ENCODE measurements at regions not wholly inside any gene's neighbourhood (a gene's known extent, or its start where the extent isn't known, plus 50 kb on each side); places are given as distances from the start of the nearest gene placed in this dataset.
"Not testable (repeated sequence)": the region's sequence is repeated elsewhere in the genome, so short reads cannot be mapped to it uniquely, and the experiment has no call there.

DNA sequence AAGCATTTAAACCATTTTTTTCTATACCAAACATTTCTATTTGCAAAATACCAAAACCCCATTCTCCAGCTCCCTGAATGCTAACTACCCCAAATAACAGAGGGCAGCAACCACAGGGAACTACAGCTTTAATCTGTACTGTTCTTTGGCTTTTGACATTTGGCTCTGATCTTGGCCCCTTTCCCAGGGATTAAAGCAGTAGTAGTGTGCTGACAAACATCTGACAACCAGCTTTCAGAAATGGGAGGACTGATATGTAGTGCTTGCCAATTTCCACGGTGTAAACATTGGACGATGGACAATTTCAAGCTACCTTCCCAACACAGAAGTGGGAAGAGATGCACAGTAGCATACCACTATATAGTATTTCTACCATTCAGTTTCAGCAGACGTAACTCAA lies 88.4 kb upstream of the TEAD1 start:
- intact Hi-C loops (cut with micrococcal nuclease) = no loop called here

DNA sequence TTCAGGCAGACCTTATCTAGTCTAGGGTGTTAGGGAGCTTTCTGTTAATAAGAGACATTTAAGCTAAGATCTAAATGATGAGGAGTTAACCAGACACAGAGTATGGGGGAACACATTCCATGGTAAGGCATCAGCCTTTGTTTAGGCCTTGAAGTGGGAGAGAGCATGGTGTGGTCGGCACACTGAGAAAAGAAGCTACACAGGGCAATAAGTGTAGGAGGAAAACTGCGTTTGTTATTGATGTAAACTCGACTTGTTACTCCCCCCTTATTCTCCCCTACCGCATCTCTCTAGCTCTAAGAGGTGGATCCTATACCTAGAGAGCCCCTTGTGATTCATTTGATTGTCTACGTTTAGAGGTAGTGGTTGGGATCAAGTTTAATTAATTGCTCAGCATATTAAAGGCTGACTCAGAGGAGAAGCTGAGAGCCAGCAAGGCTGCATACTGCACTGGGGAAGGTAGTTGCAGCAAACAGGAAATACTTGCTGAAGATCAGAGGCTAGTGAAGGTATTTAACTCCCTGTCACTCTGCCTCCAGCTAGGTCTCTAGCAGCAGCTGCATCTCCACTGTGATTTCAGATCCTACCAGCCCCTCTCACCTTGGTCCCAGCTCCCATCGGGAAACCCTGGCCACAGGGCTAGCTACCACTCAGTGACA lies 86.8 kb upstream of the TEAD1 start:
- intact Hi-C loops (cut with micrococcal nuclease) = no loop called here

DNA sequence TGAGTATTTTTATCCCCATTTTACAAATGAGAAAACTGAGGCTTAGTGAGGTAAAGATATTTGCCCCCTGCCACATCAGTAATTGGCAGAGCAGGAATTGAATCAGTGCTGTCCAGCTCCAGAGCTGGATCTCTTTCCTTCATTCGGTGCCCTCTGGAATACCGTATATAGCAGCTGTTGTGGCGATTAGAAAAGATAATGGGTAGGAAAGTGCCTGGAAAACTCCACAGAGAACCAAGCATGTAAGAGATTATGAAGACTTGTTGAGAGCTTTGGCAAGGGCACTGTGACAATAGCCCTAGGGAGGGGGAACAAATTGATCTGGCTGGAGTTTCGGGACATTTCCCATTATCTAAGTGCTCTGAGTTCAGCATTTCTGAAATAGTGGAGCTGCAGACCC lies 82.5 kb upstream of the TEAD1 start:
- intact Hi-C loops (cut with micrococcal nuclease) = no loop called here

DNA sequence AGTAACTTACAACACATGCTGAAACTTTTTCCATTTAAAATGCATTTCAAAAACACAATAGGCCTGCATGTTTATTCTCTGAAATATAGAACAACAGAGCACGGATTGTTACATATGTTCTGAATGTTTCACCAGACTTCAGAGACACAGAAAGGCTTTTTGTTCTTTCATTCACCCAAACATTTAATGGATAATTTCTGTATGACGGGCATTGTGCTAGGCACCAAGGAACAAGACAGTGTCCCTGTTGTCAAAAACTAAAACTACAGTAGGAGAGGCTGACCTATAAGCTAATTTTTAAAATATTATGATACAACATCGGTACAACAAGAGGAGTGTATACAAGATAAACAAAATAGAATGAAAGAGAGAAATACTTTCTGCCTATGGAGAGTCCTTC lies 81.9 kb upstream of the TEAD1 start:
- intact Hi-C loops (cut with micrococcal nuclease) = no loop called here

DNA sequence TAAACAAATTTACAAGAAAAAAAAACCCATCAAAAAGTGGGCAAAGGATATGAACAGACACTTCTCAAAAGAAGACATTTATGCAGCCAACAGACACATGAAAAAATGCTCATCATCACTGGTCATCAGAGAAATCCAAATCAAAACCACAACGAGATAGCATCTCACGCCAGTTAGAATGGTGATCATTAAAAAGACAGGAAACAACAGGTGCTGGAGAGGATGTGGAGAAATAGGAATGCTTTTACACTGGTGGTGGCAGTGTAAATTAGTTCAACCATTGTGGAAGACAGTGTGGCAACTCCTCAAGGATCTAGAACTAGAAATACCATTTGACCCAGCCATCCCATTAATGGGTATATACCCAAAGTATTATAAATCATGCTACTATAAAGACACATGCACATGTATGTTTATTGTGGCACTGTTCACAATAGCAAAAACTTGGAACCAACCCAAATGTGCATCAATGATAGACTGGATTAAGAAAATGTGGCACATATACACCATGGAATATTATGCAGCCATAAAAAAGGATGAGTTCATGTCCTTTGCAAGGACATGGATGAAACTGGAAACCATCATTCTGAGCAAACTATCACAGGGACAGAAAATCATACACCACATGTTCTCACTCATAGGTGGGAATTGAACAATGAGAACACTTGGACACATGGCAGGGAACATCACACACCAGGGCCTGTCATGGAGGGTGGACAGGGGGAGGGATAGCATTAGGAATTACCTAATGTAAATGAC lies 79.0 kb upstream of the TEAD1 start:
- intact Hi-C loops (cut with micrococcal nuclease) = loop anchor here (5.0 kb wide), 1 partner anchor 747 kb away; no protein-coding TSS in a partner anchor

DNA sequence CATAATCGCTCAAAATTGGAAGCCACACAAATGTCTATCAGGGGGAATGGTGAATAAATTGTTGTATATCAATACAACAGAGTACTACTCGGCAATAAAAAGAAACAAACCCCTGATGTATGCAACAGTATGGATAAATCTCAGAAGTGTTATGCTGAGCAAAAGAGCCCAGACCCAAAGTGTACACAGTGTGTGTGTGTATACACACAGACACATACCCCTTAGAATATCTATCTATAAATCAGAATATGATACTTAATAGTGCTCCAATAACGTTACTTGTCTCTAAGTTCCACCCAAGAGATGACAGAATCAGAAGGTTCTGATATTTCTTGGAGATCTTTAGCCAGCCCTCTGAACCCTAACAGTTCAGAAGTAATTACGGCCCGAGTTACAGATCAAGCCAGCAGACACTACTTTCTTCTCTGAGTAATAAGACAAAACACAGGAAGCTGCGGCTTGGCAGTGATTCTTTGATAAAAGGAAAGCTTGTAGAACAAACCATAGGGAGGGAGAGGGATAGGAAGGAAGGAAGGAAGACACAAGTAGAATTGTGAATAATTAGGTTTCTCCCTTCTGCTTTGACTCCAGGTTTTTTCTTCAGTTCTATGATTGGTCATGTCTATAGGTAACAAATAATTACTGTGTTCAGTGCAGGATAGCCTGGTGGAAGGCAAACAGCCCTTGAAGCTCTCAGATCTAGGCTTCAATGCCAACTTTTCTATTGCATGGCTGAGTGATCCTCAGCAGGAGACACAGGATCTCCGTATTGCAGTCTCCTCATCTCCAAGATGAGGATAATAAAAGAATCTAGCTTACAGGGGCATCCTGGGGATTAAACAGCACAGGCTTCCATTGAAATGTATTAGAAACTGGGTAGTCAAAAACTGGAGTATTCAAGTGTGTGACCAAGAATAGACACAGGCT lies 75.6 kb upstream of the TEAD1 start:
- intact Hi-C loops (cut with micrococcal nuclease) = loop anchor here (1.0 to 5.0 kb wide), 4 partner anchors 267 to 744 kb away; no protein-coding TSS in a partner anchor

DNA sequence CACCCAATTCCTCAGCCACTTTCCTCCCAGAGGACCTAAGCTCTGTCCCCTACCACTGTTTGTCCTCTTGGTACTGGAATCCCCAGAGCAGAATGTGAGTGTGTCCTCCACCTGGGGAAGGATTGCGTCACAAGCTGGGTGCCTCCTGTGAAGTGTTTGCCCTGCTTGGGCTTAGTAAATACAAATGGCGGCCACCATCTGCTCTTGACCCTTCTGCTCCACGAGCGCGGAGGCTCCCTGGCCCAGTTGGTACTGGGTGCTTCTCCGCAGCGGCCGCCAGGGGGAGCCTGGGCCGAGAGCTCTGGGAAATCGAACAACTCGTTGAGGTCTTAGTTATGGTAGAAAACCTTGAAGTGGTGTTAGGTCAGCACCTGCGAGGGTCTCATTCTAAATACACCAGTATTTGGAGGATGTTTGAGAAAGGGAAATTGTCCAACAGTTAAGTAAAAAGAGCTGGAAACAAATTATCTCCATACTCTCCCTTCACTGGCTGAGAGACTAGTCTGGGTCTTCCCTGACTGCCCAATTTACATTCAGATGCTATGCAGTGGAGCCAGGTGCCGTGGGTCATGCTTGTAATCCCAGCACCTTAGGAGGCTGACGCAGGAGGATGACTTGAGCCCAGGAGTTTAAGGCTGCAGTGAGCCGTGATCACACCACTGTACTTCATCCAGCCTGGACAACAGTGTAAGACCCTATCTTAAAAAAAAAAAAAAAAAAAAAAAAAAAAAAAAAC lies 74.6 kb upstream of the TEAD1 start:
- intact Hi-C loops (cut with micrococcal nuclease) = loop anchor here (1.0 to 5.0 kb wide), 4 partner anchors 268 to 743 kb away; no protein-coding TSS in a partner anchor

DNA sequence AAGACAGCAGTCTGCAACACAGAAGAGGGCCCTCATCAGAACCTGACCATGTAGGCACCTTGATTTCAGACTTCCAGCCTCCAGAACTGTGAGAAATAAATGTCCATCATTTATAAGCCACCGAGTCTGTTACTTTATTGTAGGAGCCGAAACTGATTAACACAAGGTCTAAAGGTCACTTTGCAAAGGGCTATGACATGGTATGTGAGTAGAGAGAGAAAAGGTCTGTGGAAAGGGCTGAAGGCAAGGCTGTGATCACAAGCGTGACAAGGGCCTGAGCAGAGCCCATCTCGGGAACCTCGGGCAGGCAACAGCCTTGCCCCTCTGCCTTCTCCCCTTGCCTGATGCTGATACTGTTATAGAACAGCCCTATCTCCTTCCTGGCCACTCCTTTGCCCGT lies 73.4 kb upstream of the TEAD1 start:
- intact Hi-C loops (cut with micrococcal nuclease) = no loop called here

DNA sequence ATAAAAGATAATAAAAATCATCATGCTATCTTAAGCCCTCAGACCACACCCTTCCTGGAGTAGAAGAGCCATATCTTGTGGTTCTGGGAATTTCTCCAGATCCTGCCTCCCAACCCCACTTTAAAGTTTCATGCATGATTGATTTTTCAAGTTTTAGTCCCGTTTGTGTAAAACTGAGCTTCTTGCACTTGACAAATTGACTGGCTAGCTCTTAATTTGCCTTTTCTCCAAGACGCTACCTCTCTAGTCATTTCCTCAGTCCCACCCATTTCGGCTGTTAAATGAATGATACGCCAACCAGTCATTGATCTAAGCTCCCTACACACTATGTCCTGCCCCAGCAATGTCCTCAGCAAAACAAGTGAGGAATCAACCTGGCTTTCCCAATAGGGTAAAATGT lies 71.8 kb upstream of the TEAD1 start:
- intact Hi-C loops (cut with micrococcal nuclease) = no loop called here

DNA sequence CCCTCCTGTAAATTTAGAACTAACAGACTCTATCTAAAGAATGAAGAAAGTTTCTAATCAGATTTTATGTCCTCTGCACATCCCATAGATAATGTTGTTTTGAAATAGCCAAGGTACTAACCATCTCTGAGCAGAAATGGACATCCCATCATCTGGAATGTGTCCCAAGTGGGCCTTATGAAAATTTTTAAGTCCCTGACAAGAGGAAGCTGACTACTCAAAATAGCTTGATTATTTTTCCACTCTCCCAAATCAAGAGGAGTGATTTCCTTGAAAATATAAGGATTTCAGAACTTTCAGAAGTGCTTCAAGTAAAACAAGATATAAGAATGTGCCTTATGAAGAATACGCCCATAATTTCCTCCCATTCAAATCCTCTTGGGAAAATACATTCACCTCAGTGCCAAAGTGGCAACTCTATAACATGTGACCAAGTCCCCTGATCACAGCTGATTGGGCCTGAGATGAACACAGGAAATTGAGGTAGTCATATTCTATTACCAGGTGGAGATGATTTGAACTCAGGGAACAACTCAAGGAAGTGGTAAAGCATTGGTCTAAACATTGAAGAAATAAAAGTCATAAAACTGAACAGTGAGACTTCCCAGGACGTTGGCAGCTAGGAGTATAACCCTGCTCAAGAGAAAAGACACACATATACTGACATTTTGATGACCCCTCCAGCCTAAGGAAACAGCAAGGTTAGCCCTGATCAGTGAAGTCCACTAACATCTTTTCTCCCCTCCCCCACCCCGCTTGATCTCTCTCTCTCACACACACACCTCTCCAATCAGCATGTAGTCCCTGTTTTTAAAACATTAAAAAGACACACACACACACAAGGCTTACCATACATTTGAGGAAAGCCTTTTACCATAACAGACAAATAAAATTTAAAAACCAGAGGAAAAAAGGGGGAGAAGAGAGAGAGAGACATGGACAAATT lies 70.8 kb upstream of the TEAD1 start:
- intact Hi-C loops (cut with micrococcal nuclease) = no loop called here

DNA sequence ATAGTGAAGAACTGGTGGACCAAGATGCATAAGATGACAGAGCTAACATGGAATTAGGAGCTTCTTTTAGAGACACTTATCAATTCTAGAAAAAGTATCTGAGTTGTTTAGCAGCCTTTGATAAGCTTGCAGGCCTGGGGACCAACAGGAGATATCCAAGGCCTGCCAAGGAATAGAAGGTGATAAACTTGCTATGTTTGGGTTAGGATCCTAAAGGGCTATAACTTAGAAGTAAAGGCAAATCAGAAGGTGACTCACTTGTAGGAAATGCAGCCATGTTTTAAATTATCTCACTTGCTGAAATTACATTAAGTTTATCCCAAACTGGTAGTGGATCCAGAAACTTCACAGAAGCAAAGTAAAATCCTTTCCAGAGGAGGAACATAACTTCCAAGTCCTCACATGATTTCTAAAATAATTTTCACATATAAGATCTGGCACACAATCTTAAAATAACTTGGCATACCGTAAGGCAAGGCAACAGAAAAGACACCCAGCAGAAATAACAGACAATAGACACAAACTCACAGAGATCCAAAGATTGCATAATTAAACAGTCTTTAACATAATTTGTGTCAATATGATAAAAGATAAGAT lies 69.6 kb upstream of the TEAD1 start:
- intact Hi-C loops (cut with micrococcal nuclease) = no loop called here

DNA sequence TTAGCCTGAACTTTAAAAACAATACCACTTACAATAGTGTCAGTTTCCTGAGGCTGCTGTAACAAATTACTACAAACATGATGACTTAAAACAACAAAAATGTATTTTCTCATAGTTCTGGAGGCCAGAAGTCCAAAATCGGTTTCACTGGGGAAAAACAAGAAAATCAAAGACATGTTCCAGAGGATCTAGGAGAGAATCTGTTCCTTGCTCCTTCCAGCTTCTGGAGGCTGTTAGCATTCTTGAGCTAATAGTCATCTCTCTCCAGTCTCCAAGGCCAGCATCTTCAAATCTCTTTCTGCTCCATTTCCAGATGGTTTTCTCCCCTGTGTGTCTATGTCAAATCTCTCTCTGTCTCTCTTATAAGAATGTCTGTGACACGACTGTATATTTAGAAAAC lies 67.6 kb upstream of the TEAD1 start:
- intact Hi-C loops (cut with micrococcal nuclease) = no loop called here

DNA sequence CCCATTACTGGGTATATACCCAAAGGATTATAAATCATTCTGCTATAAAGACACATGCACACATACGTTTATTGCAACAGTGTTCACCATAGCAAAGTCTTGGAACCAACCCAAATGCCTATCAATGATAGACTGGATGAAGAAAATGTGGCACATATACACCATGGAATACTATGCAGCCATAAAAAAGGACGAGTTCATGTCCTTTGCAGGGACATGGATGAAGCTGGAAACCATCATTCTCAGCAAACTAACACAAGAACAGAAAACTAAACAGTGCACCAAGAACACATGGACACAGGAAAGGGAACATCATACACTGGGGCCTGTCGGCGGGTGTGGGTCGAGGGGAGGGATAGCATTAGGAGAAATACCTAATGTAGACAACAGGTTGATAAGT lies 65.5 kb upstream of the TEAD1 start:
- intact Hi-C loops (cut with micrococcal nuclease) = not testable (repeated sequence)

DNA sequence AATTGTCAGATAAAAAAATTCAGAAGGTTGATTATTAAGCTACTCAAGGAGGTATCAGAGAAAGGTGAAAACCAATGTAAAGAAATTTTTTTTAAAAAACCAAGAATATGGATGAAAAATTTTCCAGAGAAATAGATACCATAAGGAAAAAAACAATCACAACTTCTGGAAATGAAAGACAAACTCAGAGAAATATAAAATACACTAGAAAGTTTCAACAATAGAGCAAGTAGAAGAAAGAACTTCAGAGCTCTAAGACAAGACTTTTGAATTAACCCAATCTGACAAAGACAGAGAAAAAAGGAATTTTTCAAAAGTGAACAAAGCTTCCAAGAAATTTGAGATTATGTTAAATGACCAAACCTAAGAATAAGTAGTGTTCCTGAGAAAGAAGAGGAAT lies 62.9 kb upstream of the TEAD1 start:
- intact Hi-C loops (cut with micrococcal nuclease) = no loop called here

DNA sequence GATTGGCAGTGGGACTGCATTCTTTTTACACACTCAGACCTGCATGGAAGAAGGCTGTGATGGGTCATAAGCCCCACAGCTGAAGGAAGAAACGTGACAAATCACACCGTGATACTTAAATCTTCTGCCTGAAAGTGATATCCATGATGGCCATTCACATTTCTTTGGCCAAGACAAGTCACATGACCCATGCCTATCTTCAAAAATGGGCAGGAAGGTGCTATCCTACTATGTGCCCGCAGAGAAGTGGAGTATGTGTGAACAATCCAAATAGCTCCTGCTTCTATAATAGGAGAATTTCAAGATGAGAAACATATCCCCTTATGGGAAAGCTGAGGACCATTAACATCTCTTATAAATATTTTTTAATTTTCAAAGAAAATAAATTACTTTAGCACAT lies 56.6 kb upstream of the TEAD1 start:
- intact Hi-C loops (cut with micrococcal nuclease) = no loop called here

DNA sequence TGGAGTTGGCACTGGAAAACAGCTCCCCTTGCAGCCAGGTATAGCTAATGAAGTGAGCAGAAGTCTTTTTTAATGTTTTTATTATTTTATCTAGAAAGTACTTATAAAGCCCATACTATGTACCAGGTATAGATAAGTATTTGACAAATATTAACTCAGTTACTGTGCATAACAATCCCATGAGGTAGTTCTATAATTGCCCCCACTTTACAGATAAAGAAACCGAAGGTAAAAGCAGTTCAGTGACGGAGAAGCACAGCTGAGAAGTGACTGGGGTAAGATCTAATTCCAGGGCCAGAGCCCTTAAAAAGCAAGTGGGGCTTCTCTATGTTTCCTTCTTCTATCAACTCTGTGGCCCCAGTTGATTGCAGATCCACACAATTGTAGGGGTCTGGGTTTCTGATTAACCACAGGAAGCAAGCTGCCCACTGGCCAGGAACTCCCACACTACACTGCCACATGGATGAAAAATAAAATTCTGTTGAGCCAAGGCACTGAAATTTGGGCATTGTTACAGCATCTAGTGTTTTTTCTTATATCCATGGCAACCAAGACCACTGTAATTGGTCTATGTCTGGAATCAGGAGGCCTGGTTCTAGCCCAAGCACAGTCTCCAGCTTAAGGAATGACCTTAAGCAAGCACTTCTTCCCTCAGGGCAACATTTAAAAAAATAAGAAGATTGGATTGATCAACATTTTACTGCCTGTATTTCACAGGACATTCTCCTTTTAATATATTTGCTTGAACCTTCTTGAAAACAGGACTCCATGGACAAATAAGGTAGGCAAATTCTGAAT lies 55.3 kb upstream of the TEAD1 start:
- intact Hi-C loops (cut with micrococcal nuclease) = no loop called here

DNA sequence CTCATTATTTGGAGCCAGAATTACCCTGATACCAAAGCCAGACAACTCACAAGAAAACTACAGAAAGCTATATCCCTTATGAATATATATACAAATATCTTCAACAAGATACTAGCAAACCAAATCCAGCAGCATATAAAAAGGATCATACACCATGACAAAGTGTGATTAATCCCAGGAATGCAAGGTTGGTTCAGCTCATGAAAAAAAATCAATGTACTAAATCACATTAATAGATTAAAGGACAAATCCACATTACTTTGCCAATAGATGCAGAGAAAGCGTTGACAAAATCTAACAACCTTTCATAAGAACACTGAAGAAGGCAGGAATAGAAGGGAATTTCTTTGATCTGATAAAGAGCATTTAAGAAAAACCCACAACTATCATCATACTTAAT lies 50.4 kb upstream of the TEAD1 start:
- intact Hi-C loops (cut with micrococcal nuclease) = no loop called here

Data from T-helper 1 cell treated with Interleukin-12 subunit alpha and Interleukin-12 subunit beta and Interleukin-4 antibody, amounts not matched to agents 30 ng/mL and 1 ng/mL, for 36 hours (primary cell).